BJ (cell line): ENCODE measurements at regions not wholly inside any gene's neighbourhood (a gene's known extent, or its start where the extent isn't known, plus 50 kb on each side); places are given as distances from the start of the nearest gene placed in this dataset. TPM values are rescaled to one million over a fixed set of nuclear protein-coding genes. Genes with fewer than 3 reads are reported as not detected.
"Not testable (repeated sequence)": the region's sequence is repeated elsewhere in the genome, so short reads cannot be mapped to it uniquely, and the experiment has no call there.

Experiments
- CTCF ChIA-PET: fragments of 350-600 bp; formaldehyde crosslinking; extraction: SDS; loops from one replicate; lab custom pipeline; 2021; ENCODE audit warnings: antibody characterized with exemption, inconsistent platforms; lab: Yijun Ruan, JAX
- POLR2A ChIA-PET: fragments of 300-600 bp; sonication (Branson Sonifier 250); formaldehyde crosslinking; extraction: SDS; loops from one replicate; lab custom pipeline; 2021; ENCODE audit warnings: antibody characterized with exemption; lab: Charles Lee
- DNase-seq: peaks from one replicate; pipeline ENCODE4 v3.0.0-alpha.2; 2011; ENCODE audit warnings: low read depth
- H3K27me3 ChIP-seq: 2 replicates; pipeline ENCODE4 v1.6.0; 2011; ENCODE audit warnings: low read length; ENCODE audit not compliant: control insufficient read depth, insufficient read depth
- H3K36me3 ChIP-seq: 2 replicates; pipeline ENCODE4 v1.5.1; 2011; ENCODE audit warnings: low read length; ENCODE audit not compliant: control insufficient read depth, insufficient read depth
- H3K4me3 ChIP-seq: 2 replicates; pipeline ENCODE4 v1.5.1; 2011; ENCODE audit warnings: low read depth, mild to moderate bottlenecking, control low read depth, low read length
- small RNA-seq: library from RNA; depleted of rRNA; stranded (forward); fragments of <200 nt; gene quantifications from one replicate; pipeline ENCODE3, GENCODE V24; 2012; ENCODE audit warnings: low replicate concordance, low read depth; ENCODE audit not compliant: insufficient read length
- TF ChIP-seq, protein P1 (sequence below): IDR thresholded peaks from 2 replicates; pipeline ENCODE4 v1.5.1; 2011; ENCODE audit warnings: low read depth, mild to moderate bottlenecking, control low read depth, inconsistent platforms, low read length, moderate library complexity; ENCODE audit not compliant: insufficient read depth

DNA sequence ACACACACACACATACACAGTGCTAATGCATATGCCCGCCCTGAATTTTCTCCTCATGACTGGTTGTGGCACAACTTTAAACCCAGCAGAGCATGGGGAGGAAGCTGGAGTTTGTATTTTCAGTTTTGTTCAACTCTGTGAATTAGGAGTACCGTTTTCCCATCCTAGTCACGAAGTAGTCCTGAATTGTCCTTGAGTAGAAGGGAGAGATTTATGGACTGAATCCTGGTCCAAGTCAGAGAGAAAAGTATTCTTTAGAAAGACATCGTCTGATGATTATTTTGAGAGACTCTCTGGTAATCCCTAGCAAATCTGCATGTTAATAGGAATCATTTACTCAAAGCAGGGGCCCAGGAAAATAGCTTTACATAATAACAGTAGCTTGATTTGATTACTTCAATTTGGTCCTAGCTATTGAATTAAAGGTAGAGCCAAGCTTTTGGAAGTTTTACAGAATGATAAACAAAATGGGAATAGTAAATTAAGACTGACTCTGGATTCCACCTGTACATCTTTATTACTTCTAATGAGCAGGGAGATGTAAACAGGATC is 60.5 kb upstream of the OLIG2 start:
- TF ChIP-seq, protein P1, sequence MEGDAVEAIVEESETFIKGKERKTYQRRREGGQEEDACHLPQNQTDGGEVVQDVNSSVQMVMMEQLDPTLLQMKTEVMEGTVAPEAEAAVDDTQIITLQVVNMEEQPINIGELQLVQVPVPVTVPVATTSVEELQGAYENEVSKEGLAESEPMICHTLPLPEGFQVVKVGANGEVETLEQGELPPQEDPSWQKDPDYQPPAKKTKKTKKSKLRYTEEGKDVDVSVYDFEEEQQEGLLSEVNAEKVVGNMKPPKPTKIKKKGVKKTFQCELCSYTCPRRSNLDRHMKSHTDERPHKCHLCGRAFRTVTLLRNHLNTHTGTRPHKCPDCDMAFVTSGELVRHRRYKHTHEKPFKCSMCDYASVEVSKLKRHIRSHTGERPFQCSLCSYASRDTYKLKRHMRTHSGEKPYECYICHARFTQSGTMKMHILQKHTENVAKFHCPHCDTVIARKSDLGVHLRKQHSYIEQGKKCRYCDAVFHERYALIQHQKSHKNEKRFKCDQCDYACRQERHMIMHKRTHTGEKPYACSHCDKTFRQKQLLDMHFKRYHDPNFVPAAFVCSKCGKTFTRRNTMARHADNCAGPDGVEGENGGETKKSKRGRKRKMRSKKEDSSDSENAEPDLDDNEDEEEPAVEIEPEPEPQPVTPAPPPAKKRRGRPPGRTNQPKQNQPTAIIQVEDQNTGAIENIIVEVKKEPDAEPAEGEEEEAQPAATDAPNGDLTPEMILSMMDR = no peak
- DNase-seq = no peak
- Histone ChIP-seq H3K27me3 (peaks cover 1% of the 10 kb centered on the region), H3K36me3 (no peaks in the 10 kb centered on the region), H3K4me3 (no peak overlapping the region)
- POLR2A ChIA-PET = no interaction called here
- CTCF ChIA-PET = interaction anchor here (0.6 to 1.9 kb wide), 3 partner anchors 25 to 179 kb away, joined by 3 to 5 read pairs (median 4); no protein-coding TSS in a partner anchor

DNA sequence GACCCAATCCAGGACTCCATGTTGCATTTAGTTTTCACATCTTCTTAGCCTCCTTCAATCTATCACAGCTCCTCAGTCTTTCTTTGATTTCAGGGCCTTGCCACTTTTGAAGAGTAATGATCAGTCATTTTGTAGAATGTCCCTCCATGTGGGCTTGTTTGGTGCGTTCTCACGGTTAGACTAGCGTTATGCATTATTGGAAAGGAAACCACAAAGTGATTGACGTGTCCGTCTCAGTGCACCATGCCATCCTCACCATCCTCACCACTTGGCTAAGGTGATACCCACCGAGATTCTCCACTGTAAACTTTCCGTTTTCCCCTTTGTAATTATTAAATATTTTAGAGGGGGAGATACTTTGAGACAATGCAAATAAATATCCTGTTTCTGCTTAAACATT is 59.6 kb upstream of the OLIG2 start:
- ChIA-PET POLR2A (no interaction called here), CTCF (interaction anchor here (1.5 to 1.9 kb wide), 2 partner anchors 26 to 161 kb away, joined by 4 to 5 read pairs; no protein-coding TSS in a partner anchor)
- no peak for DNase-seq
- Histone ChIP-seq H3K4me3 (no peak overlapping the region), H3K36me3 (no peaks in the 10 kb centered on the region), H3K27me3 (peaks cover 2% of the 10 kb centered on the region)
- TF ChIP-seq, protein P1 = no peak

DNA sequence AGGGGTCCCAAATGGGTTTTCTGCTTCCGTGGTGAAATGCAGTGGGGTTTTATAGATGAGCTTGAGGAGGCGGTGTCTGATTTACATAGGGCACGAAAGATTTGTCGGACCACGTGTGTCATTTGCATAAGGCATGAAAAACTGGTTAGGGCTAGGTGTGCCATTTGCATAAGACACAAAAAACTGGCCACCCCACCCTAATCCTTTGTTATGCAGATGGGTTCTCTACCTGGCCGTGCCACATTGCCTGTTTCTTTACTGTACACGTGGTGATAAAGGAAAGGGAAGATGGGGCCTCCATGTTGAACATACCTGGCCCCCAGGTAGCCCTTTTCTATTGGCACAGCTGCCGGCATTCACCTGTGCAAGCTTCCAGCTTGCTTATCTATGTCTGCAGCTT is 57.6 kb upstream of the OLIG2 start:
- CTCF ChIA-PET = interaction anchor here (1.1 kb wide), 1 partner anchor 26 kb away, joined by 3 read pairs; no protein-coding TSS in a partner anchor
- POLR2A ChIA-PET, H3K27me3 ChIP-seq: not testable (repeated sequence)

DNA sequence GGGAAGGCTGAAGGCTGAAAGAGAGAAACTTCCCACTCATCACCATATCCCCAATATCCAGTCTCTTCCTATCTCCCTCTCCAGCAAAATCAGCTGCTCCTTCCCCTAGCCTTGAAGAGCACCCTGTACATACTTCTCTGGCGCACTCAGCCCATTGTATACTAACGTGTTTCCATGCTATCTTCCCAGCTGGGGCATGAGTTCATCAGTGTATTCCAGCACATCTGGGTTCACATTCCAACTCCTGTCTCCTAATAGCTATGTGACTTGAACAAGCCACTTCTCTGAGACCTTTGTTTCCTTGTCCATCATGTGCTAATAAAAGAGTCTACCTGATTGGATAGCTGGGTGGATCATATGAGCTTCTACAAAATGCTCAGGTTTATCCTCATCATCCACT is 51.1 kb upstream of the OLIG2 start:
- TF ChIP-seq, protein P1 = no peak
- H3K4me3 ChIP-seq = no peak overlapping the region
- DNase-seq = no peak
- ChIA-PET POLR2A (no interaction called here), CTCF (interaction anchor here (1.1 to 1.6 kb wide), 3 partner anchors 12 to 203 kb away, joined by 3 to 4 read pairs (median 3); partner anchors contain the start of gene PAXBP1)
- no peaks in the 10 kb centered on the region for H3K36me3 ChIP-seq
- H3K27me3 ChIP-seq = peaks cover 6% of the 10 kb centered on the region

More for the DNA sequence above, 57.6 kb upstream of the OLIG2 start:
- not testable (repeated sequence) for H3K4me3 ChIP-seq, H3K36me3 ChIP-seq, DNase-seq

DNA sequence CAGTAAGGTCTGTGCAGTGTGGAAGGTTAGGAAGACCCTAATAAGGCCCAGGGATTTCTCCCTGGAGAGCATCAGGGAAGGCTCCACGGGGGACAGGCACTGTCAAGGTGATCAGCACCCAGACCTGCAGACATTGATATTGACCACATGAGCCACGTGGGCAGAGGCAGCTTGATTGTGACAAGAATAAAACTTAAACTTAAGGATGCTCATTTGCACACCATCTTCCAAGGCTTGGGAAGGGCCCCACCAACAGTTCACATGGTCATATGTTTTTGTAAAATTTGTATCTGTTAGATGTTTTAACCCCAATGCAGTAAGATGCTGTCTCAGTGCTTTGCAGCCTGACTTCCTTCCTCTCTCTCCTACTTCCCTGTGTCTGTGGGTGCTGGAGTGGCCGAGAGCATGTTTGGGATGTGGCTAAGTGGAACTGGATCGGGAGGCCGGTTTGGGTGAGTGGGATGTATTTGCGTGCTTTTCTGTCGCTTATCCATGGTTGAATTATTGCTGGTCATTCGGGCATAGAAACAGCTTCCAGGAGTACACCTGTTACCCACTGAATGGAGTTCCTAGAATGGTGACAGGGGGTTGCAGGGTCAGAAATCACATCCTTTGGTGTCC is 49.8 kb upstream of the OLIG2 start:
- peaks cover 8% of the 10 kb centered on the region for H3K27me3 ChIP-seq
- ChIA-PET POLR2A (no interaction called here), CTCF (interaction anchor here (1.6 kb wide), 1 partner anchor 35 kb away, joined by 3 read pairs; no protein-coding TSS in a partner anchor)
- TF ChIP-seq, protein P1 = no peak
- no peaks in the 10 kb centered on the region for H3K36me3 ChIP-seq
- H3K4me3 ChIP-seq = no peak overlapping the region
- no peak for DNase-seq

Small RNA genes lying in the stretch of these regions (small RNA-seq; reads per million reads assigned to genes)
- gene RF00156 = not detected
